ENCODE measurements at regions not wholly inside any gene's neighbourhood (a gene's known extent, or its start where the extent isn't known, plus 50 kb on each side); places are given as distances from the start of the nearest gene placed in this dataset.

- no peaks in the 10 kb centered on the region for H3K27me3 Mint-ChIP-seq (ENCODE audit: low read depth)
- DNase-seq (ENCODE audit: low spot score) = no peak
- ATAC-seq = no peak
- peaks cover 10% of the 10 kb centered on the region for H3K36me3 Mint-ChIP-seq
- H3K27ac Mint-ChIP-seq = no peak overlapping the region
- peaks cover 36% of the 10 kb centered on the region for H3K9me3 Mint-ChIP-seq
- TF ChIP-seq ESRRA (CRISPR knock-in tag; IDR thresholded peaks at IDR 0.05; ENCODE audit: borderline replicate concordance) (no peak), ZMAT4 (CRISPR knock-in tag; IDR thresholded peaks at IDR 0.05) (no peak), E2F5 (CRISPR knock-in tag; IDR thresholded peaks at IDR 0.05) (no peak), IRF2 (CRISPR knock-in tag; IDR thresholded peaks at IDR 0.05; ENCODE audit: borderline replicate concordance, low read depth) (no peak), GABPB1 (CRISPR knock-in tag; IDR thresholded peaks at IDR 0.05) (no peak), MLX (CRISPR knock-in tag; IDR thresholded peaks at IDR 0.05) (no peak), FOXP1 (CRISPR knock-in tag; IDR thresholded peaks at IDR 0.05; ENCODE audit: borderline replicate concordance) (no peak), EMX1 (CRISPR knock-in tag; IDR thresholded peaks at IDR 0.05) (no peak), ZNF138 (CRISPR knock-in tag; conservative IDR thresholded peaks at IDR 0.05) (no peak), TEAD1 (CRISPR knock-in tag; IDR thresholded peaks at IDR 0.05) (no peak), NFYB (CRISPR knock-in tag; conservative IDR thresholded peaks at IDR 0.05; ENCODE audit: low read depth) (no peak), ATF2 (CRISPR knock-in tag; IDR thresholded peaks at IDR 0.05; ENCODE audit: borderline replicate concordance, low read depth) (no peak), AR (CRISPR knock-in tag; IDR thresholded peaks at IDR 0.05) (no peak), TP53 (CRISPR knock-in tag; IDR thresholded peaks at IDR 0.05) (no peak)
- ChIA-PET CTCF (interaction anchor here (1.5 kb wide), 1 partner anchor 13 kb away, joined by 3 read pairs; no protein-coding TSS in a partner anchor), POLR2A (no interaction called here)
- peaks cover 37% of the 10 kb centered on the region for H3K4me1 Mint-ChIP-seq
- H3K4me3 Mint-ChIP-seq = no peak overlapping the region
These were observed 60.2 kb downstream of the PDE6H start for GRCh38 chr12:15033029-15033428.

GRCh38 chr12:15033641-15034040 is 60.8 kb downstream of the PDE6H start:
- ChIA-PET POLR2A (no interaction called here), CTCF (interaction anchor here (1.0 to 1.5 kb wide), 2 partner anchors 12 to 22 kb away, joined by 3 read pairs; no protein-coding TSS in a partner anchor)
- no peak for DNase-seq (ENCODE audit: low spot score)
- H3K36me3 Mint-ChIP-seq = peaks cover 7% of the 10 kb centered on the region; the same call in 1 of the 2 replicates
- peaks cover 37% of the 10 kb centered on the region for H3K4me1 Mint-ChIP-seq
- H3K4me3 Mint-ChIP-seq = no peak overlapping the region
- no peak overlapping the region for H3K27ac Mint-ChIP-seq
- peaks cover 30% of the 10 kb centered on the region for H3K9me3 Mint-ChIP-seq
- ATAC-seq = no peak
- no peaks in the 10 kb centered on the region for H3K27me3 Mint-ChIP-seq (ENCODE audit: low read depth)
- TF ChIP-seq PREB (CRISPR knock-in tag; IDR thresholded peaks at IDR 0.05; ENCODE audit: borderline replicate concordance) (no peak), ESRRA (CRISPR knock-in tag; IDR thresholded peaks at IDR 0.05; ENCODE audit: borderline replicate concordance) (no peak), TEAD1 (CRISPR knock-in tag; IDR thresholded peaks at IDR 0.05) (no peak), JAZF1 (CRISPR knock-in tag; IDR thresholded peaks at IDR 0.05) (no peak), E2F4 (CRISPR knock-in tag; IDR thresholded peaks at IDR 0.05; ENCODE audit: borderline replicate concordance, low read depth) (no peak), ZMAT4 (CRISPR knock-in tag; IDR thresholded peaks at IDR 0.05) (no peak), STAT6 (CRISPR knock-in tag; conservative IDR thresholded peaks at IDR 0.05; ENCODE audit: low read depth) (no peak), ZNF121 (CRISPR knock-in tag; IDR thresholded peaks at IDR 0.05) (no peak), ELF4 (CRISPR knock-in tag; IDR thresholded peaks at IDR 0.05; ENCODE audit: low read depth) (no peak), ZNF317 (CRISPR knock-in tag; IDR thresholded peaks at IDR 0.05; ENCODE audit: borderline replicate concordance, low read depth) (no peak)
